GM18519 (cell line): ENCODE measurements at regions not wholly inside any gene's neighbourhood (a gene's known extent, or its start where the extent isn't known, plus 50 kb on each side); places are given as distances from the start of the nearest gene placed in this dataset.

Experiments
- ATAC-seq: cut with Tn5 transposase; IDR thresholded peaks from one replicate; pipeline ENCODE4 v1.9.1; 2021; ENCODE audit warnings: mild to moderate bottlenecking, moderate library complexity; ENCODE audit not compliant: unreplicated experiment, low FRiP score

GRCh38 chr9:129351642-129352145 lies 173.6 kb upstream of the IER5L start:
- no peak for ATAC-seq

GRCh38 chr9:129351058-129351641 lies 173.1 kb upstream of the IER5L start:
- no peak for ATAC-seq

GRCh38 chr9:129350143-129350935 lies 172.3 kb upstream of the IER5L start:
- no peak for ATAC-seq

GRCh38 chr9:129349665-129349947 lies 171.5 kb upstream of the IER5L start:
- no peak for ATAC-seq

- ATAC-seq = no peak
These were observed 171.0 kb upstream of the IER5L start for GRCh38 chr9:129348890-129349664.

- ATAC-seq = no peak
These were observed 169.5 kb upstream of the IER5L start for GRCh38 chr9:129347316-129348120.

GRCh38 chr9:129346046-129346445 lies 168.0 kb upstream of the IER5L start:
- ATAC-seq = no peak

GRCh38 chr9:129344641-129345495 lies 166.8 kb upstream of the IER5L start:
- no peak for ATAC-seq

- no peak for ATAC-seq
These were observed 165.6 kb upstream of the IER5L start for GRCh38 chr9:129343424-129344375.

GRCh38 chr9:129342591-129343423 lies 164.7 kb upstream of the IER5L start:
- ATAC-seq = no peak

- ATAC-seq = no peak
These were observed 163.9 kb upstream of the IER5L start for GRCh38 chr9:129341987-129342348.

GRCh38 chr9:129341171-129341986 lies 163.3 kb upstream of the IER5L start:
- no peak for ATAC-seq

GRCh38 chr9:129340427-129341170 lies 162.5 kb upstream of the IER5L start:
- ATAC-seq = no peak

GRCh38 chr9:129339539-129340157 lies 161.6 kb upstream of the IER5L start:
- no peak for ATAC-seq

- ATAC-seq = no peak
These were observed 160.8 kb upstream of the IER5L start for GRCh38 chr9:129338724-129339430.
